Fibroblast of lung (primary cell): ENCODE measurements at regions not wholly inside any gene's neighbourhood (a gene's known extent, or its start where the extent isn't known, plus 50 kb on each side); places are given as distances from the start of the nearest gene placed in this dataset.

ENCODE experiments used
- DNase-seq, 2 donors: peaks; one replicate each; pipeline versions ENCODE4 v3.0.0 to v3.0.0-alpha.2; 2010; ENCODE audit warnings: low read depth in 2 of 2
- H2AFZ ChIP-seq: 2 replicates; pipeline ENCODE4 v1.5.1; 2012; ENCODE audit warnings: low read length, control low read depth, inconsistent platforms
- H3K27ac ChIP-seq: 2 replicates; pipeline ENCODE4 v1.5.1; 2011; ENCODE audit warnings: low read length, control low read depth; ENCODE audit not compliant: insufficient read depth
- H3K27me3 ChIP-seq: 2 replicates; pipeline ENCODE4 v1.5.1; 2011; ENCODE audit warnings: mild to moderate bottlenecking, low read length; ENCODE audit not compliant: control insufficient read depth, insufficient read depth
- H3K36me3 ChIP-seq: 2 replicates; pipeline ENCODE4 v1.5.1; 2011; ENCODE audit warnings: low read length; ENCODE audit not compliant: control insufficient read depth, insufficient read depth
- H3K4me1 ChIP-seq: 2 replicates; pipeline ENCODE4 v1.5.1; 2011; ENCODE audit warnings: low read length; ENCODE audit not compliant: control insufficient read depth, insufficient read depth; ENCODE audit errors: extremely low read depth
- H3K4me2 ChIP-seq: 2 replicates; pipeline ENCODE4 v1.5.1; 2011; ENCODE audit warnings: low read length, control low read depth; ENCODE audit not compliant: insufficient read depth; ENCODE audit errors: extremely low read depth
- H3K4me3 ChIP-seq, 4 experiments: fragments of 200-600 bp in 1 of 4; sonication (generic) in 1 of 4; replicated peaks in 1 of 4; 2 replicates each; pipeline ENCODE4 v1.5.1; 2011 to 2016; ENCODE audit warnings: low read length in 4 of 4, low read depth in 3 of 4, mild to moderate bottlenecking in 3 of 4, control low read depth in 2 of 4, inconsistent platforms in 1 of 4, mixed read lengths in 1 of 4; ENCODE audit not compliant: insufficient read depth in 1 of 4; ENCODE audit errors: control extremely low read depth in 1 of 4
- H3K79me2 ChIP-seq: 2 replicates; pipeline ENCODE4 v1.5.1; 2012; ENCODE audit warnings: mild to moderate bottlenecking, low read length, inconsistent platforms; ENCODE audit not compliant: control insufficient read depth, insufficient read depth
- H3K9ac ChIP-seq: 2 replicates; pipeline ENCODE4 v1.5.1; 2011; ENCODE audit warnings: mild to moderate bottlenecking, low read length, control low read depth; ENCODE audit not compliant: insufficient read depth
- H3K9me3 ChIP-seq: 2 replicates; pipeline ENCODE4 v1.5.1; 2012; ENCODE audit warnings: low read depth, low read length; ENCODE audit not compliant: control insufficient read depth, insufficient read depth
- H4K20me1 ChIP-seq: 2 replicates; pipeline ENCODE4 v1.5.1; 2011; ENCODE audit warnings: low read length; ENCODE audit not compliant: control insufficient read depth, insufficient read depth; ENCODE audit errors: extremely low read depth
- EZH2 ChIP-seq: IDR thresholded peaks from 2 replicates; pipeline ENCODE4 v1.5.1; 2012; ENCODE audit warnings: low read length, control low read depth, mild to moderate bottlenecking; ENCODE audit errors: missing control alignments
- TF ChIP-seq, protein P1 (sequence below), 2 donors: IDR thresholded peaks in 1 of 2; conservative IDR thresholded peaks in 1 of 2; 1 replicate in 1 of 2; 2 replicates in 1 of 2; pipeline ENCODE4 v1.5.1; 2011 to 2012; ENCODE audit warnings: low read length in 2 of 2, control low read depth in 1 of 2, inconsistent platforms in 1 of 2, low read depth in 1 of 2, mild to moderate bottlenecking in 1 of 2

DNA sequence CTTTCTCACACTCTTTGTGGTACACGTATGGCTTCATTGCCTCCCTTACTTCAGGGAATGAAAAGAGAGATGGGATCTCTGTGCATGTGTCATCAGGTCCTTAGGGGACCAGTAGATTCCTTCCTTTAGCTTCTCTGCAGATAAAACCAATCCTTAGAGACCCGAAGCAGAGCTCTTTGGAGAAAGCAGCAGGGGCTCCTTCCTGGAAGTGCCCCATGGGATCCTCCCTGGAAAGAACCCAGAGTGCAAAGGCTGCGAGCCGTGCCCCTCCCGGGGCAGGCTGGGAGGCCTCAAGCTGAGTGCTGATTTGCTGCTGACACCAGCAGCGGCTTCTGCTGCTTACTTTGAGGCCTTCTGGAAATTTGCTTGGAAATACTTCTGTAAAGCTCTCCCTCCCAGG, 328.6 kb upstream of the RGMA start:
- no peak overlapping the region for H3K9ac ChIP-seq
- H3K27ac ChIP-seq: no peak overlapping the region
- no peak overlapping the region for H3K4me3 ChIP-seq
- no peaks in the 10 kb centered on the region for H3K4me1 ChIP-seq
- H3K9me3 ChIP-seq: no peaks in the 10 kb centered on the region
- no peak overlapping the region for H2AFZ ChIP-seq
- H4K20me1 ChIP-seq: no peaks in the 10 kb centered on the region
- H3K36me3 ChIP-seq: no peaks in the 10 kb centered on the region
- H3K27me3 ChIP-seq: no peaks in the 10 kb centered on the region
- no peak overlapping the region for H3K4me2 ChIP-seq
- no peaks in the 10 kb centered on the region for H3K79me2 ChIP-seq
- TF ChIP-seq, protein P1, sequence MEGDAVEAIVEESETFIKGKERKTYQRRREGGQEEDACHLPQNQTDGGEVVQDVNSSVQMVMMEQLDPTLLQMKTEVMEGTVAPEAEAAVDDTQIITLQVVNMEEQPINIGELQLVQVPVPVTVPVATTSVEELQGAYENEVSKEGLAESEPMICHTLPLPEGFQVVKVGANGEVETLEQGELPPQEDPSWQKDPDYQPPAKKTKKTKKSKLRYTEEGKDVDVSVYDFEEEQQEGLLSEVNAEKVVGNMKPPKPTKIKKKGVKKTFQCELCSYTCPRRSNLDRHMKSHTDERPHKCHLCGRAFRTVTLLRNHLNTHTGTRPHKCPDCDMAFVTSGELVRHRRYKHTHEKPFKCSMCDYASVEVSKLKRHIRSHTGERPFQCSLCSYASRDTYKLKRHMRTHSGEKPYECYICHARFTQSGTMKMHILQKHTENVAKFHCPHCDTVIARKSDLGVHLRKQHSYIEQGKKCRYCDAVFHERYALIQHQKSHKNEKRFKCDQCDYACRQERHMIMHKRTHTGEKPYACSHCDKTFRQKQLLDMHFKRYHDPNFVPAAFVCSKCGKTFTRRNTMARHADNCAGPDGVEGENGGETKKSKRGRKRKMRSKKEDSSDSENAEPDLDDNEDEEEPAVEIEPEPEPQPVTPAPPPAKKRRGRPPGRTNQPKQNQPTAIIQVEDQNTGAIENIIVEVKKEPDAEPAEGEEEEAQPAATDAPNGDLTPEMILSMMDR (conservative IDR thresholded peaks at IDR 0.05 in 1 of 2, IDR thresholded peaks at IDR 0.05 in 1 of 2; ENCODE audit: low read depth in 1 of 2, low read length in 2 of 2): no peak
- no peak for TF ChIP-seq EZH2
- no peak for DNase-seq

GRCh38 chr15:93417156-93417555, 328.1 kb upstream of the RGMA start:
- no peak for DNase-seq
- Histone ChIP-seq H3K27me3 (no peaks in the 10 kb centered on the region), H4K20me1 (no peaks in the 10 kb centered on the region), H3K9ac (no peak overlapping the region), H3K9me3 (no peaks in the 10 kb centered on the region), H2AFZ (no peak overlapping the region), H3K27ac (no peak overlapping the region), H3K36me3 (no peaks in the 10 kb centered on the region), H3K4me3 (no peak overlapping the region), H3K4me2 (no peak overlapping the region), H3K4me1 (no peaks in the 10 kb centered on the region), H3K79me2 (no peaks in the 10 kb centered on the region)
- no peak for TF ChIP-seq EZH2
- TF ChIP-seq, protein P1 (conservative IDR thresholded peaks at IDR 0.05 in 1 of 2, IDR thresholded peaks at IDR 0.05 in 1 of 2; ENCODE audit: low read depth in 1 of 2, low read length in 2 of 2): no peak

- H3K9ac ChIP-seq: no peak overlapping the region
- no peaks in the 10 kb centered on the region for H4K20me1 ChIP-seq
- H3K4me1 ChIP-seq: no peaks in the 10 kb centered on the region
- H3K79me2 ChIP-seq: no peaks in the 10 kb centered on the region
- no peak overlapping the region for H3K27ac ChIP-seq
- H3K36me3 ChIP-seq: no peaks in the 10 kb centered on the region
- H3K4me2 ChIP-seq: no peak overlapping the region
- H3K9me3 ChIP-seq: no peaks in the 10 kb centered on the region
- TF ChIP-seq EZH2: no peak
- TF ChIP-seq, protein P1 (conservative IDR thresholded peaks at IDR 0.05 in 1 of 2, IDR thresholded peaks at IDR 0.05 in 1 of 2; ENCODE audit: low read depth in 1 of 2, low read length in 2 of 2): no peak
- H2AFZ ChIP-seq: no peak overlapping the region
- H3K4me3 ChIP-seq: no peak overlapping the region
- DNase-seq: no peak
- H3K27me3 ChIP-seq: no peaks in the 10 kb centered on the region
These were observed 326.6 kb upstream of the RGMA start for GRCh38 chr15:93415576-93415975.
